ENCODE measurements at regions not wholly inside any gene's neighbourhood (a gene's known extent, or its start where the extent isn't known, plus 50 kb on each side); places are given as distances from the start of the nearest gene placed in this dataset.

DNA sequence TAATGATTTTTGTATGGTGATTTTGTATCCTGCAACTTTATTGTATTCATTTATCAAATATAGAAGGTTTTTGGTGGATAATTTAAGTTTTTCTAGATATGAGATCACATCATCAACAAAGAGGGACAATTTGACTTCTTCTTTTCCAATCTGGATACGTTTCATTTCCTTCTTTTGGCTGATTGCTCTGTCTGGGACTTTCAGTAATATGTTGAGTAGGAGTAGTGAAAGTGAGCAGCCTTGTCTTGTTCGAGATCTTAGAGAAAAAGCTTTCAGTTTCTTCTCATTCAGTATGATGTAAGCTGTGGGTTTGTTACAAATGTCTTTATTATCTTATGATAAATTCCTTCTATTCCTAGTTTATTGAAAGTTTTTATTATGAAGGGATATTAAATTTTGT is 352.0 kb upstream of the DACH1 start:
- Mint-ChIP-seq H3K36me3 (ENCODE audit: unreplicated experiment) (no peaks in the 10 kb centered on the region), H3K9me3 (ENCODE audit: unreplicated experiment) (no peaks in the 10 kb centered on the region), H3K4me1 (ENCODE audit: unreplicated experiment) (no peaks in the 10 kb centered on the region), H3K27me3 (ENCODE audit: unreplicated experiment) (peaks cover 36% of the 10 kb centered on the region), H3K4me3 (ENCODE audit: unreplicated experiment) (no peak overlapping the region), H3K27ac (ENCODE audit: unreplicated experiment) (no peak overlapping the region)
- DNase-seq (ENCODE audit: extremely low spot score, unreplicated experiment): no peak
- TF ChIP-seq CTCF (IDR thresholded peaks at IDR 0.05): no peak

DNA sequence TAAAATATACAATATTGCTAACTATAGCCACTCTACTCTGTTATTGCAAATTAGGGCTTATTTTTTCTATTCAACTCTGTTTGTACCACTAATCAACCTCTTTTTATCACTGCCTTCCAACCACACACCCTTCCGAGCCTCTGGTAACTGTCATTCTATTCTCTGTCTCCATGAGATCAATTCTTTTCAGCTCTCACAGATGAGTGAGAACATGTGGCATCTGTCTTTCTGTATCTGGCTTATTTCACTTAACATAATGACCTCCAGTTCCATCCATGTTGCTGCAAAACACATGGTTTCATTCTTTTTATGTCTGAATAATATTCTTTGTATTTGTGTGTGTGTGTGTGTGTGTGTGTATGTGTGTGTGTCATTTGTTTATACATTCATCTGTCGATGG is 350.1 kb upstream of the DACH1 start:
- no peaks in the 10 kb centered on the region for H3K36me3 Mint-ChIP-seq (ENCODE audit: unreplicated experiment)
- no peak for DNase-seq (ENCODE audit: extremely low spot score, unreplicated experiment)
- no peak overlapping the region for H3K4me3 Mint-ChIP-seq (ENCODE audit: unreplicated experiment)
- no peak overlapping the region for H3K27ac Mint-ChIP-seq (ENCODE audit: unreplicated experiment)
- TF ChIP-seq CTCF (IDR thresholded peaks at IDR 0.05): no peak
- no peaks in the 10 kb centered on the region for H3K4me1 Mint-ChIP-seq (ENCODE audit: unreplicated experiment)
- H3K27me3 Mint-ChIP-seq (ENCODE audit: unreplicated experiment): peaks cover 41% of the 10 kb centered on the region
- H3K9me3 Mint-ChIP-seq (ENCODE audit: unreplicated experiment): no peaks in the 10 kb centered on the region

DNA sequence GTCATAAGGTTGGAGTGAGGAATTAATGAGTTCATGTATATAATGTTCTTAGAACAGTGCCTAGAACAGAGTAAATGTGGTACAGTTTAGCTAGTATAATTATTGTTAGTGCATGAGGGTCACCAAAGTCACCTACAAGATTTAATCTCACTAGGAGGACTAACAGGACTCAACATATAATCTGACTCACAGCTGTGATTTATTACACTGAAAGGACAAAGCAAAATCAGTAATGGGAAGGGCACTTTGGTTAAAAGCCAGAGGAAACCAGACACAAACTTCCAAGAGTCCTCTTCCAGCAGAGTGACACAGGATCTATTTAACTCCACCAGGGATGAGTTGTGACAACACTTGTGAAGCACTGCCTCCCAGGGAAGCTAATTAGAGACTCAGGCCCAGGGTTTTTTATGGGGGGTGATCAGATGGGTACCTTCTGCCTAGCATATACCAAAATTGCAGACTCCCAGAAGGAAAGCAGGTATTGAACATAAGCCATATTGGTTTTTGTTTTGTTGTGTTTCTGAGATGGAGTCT is 341.2 kb upstream of the DACH1 start:
- Mint-ChIP-seq H3K9me3 (ENCODE audit: unreplicated experiment) (no peaks in the 10 kb centered on the region), H3K4me1 (ENCODE audit: unreplicated experiment) (no peaks in the 10 kb centered on the region), H3K4me3 (ENCODE audit: unreplicated experiment) (no peak overlapping the region), H3K36me3 (ENCODE audit: unreplicated experiment) (no peaks in the 10 kb centered on the region), H3K27me3 (ENCODE audit: unreplicated experiment) (peaks cover 7% of the 10 kb centered on the region), H3K27ac (ENCODE audit: unreplicated experiment) (no peak overlapping the region)
- no peak for TF ChIP-seq CTCF (IDR thresholded peaks at IDR 0.05)
- DNase-seq (ENCODE audit: extremely low spot score, unreplicated experiment): no peak

DNA sequence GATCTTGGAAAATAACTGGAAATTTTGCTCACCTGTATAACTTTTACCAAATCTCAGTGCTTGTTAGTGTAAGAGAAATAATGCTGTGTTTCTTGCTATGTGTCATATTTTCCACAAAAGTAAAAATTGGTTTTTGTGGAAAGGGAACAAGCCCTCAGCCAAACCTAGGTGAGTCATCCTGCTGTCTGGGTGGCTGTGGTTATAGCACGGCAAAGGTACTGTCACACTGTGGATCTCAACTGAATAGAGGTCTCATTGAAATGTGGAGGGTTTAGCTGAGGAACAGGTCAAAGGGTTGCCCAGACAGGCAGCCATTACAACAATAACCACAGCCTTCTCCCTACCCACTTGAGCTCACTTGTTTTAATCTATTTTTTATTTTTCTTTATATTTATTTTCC is 338.8 kb upstream of the DACH1 start:
- Mint-ChIP-seq H3K36me3 (ENCODE audit: unreplicated experiment) (no peaks in the 10 kb centered on the region), H3K4me1 (ENCODE audit: unreplicated experiment) (no peaks in the 10 kb centered on the region), H3K9me3 (ENCODE audit: unreplicated experiment) (no peaks in the 10 kb centered on the region), H3K27me3 (ENCODE audit: unreplicated experiment) (no peaks in the 10 kb centered on the region), H3K4me3 (ENCODE audit: unreplicated experiment) (no peak overlapping the region), H3K27ac (ENCODE audit: unreplicated experiment) (no peak overlapping the region)
- no peak for TF ChIP-seq CTCF (IDR thresholded peaks at IDR 0.05)
- no peak for DNase-seq (ENCODE audit: extremely low spot score, unreplicated experiment)

DNA sequence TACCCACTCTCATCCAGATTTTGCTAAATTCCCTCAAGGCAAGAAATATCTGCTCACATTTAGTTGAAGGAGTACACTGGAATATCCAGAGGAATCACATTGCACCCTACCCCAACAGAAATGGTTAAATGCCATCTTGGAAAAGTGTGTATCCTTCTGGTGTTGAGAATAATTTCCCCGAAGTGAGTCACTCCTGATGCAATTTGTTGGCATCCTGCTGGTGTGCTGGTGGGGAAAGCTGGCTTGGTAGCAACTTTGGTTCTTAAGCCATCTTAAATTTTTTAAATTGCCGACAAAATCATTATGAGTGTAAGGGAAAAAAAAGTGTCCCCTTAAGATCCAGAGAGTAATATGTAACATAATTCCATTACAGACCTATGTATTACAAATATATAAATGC is 337.3 kb upstream of the DACH1 start:
- Mint-ChIP-seq H3K9me3 (ENCODE audit: unreplicated experiment) (no peaks in the 10 kb centered on the region), H3K36me3 (ENCODE audit: unreplicated experiment) (no peaks in the 10 kb centered on the region), H3K4me1 (ENCODE audit: unreplicated experiment) (peaks cover under 1% of the 10 kb centered on the region), H3K27me3 (ENCODE audit: unreplicated experiment) (no peaks in the 10 kb centered on the region), H3K27ac (ENCODE audit: unreplicated experiment) (no peak overlapping the region), H3K4me3 (ENCODE audit: unreplicated experiment) (no peak overlapping the region)
- TF ChIP-seq CTCF (IDR thresholded peaks at IDR 0.05): no peak
- DNase-seq (ENCODE audit: extremely low spot score, unreplicated experiment): no peak

Measured in osteocyte (in vitro differentiated cells).